ENCODE measurements at regions not wholly inside any gene's neighbourhood (a gene's known extent, or its start where the extent isn't known, plus 50 kb on each side); places are given as distances from the start of the nearest gene placed in this dataset.

DNA sequence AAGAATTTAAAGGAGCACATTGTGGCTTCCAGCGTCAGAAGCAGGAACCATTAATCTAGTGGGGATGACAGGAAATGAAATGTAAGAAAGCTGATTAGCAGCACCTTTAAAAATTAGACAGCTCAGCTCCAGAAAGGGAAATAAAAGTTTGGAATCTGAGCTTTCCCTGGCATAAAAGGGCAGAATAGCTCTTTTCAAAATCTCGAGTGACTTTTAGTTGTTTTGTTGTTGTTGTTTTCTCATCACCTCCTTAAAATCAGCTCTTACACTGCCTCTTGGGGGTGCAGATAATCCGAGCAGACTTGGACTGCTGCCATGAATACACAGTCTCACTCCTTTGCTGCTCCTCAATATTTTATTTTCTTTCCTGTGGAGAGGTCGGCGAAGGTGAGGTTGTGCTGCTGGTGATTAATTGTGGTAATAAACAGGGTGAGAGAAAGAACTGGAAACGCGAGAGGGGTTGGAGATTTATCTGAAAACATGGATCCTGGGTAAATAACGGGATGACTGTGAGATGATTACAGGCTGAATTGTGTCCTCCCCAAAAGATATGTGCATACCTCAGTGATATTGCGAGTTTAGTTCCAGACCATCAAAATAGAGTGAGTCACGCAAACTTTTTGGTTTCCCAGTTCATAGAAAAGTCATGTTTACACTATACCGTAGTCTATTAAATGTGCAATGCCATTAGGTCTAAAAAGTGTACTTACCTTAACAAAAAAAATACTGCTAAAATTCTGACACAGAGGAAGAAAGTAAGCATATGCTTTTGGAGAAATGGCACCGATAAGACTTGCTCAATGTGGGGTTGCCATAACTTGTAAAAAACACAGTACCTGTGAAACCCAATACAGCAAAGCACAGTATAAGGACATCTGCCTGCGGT is 787.7 kb downstream of the UQCRFS1 start:
- TF ChIP-seq, protein P1, sequence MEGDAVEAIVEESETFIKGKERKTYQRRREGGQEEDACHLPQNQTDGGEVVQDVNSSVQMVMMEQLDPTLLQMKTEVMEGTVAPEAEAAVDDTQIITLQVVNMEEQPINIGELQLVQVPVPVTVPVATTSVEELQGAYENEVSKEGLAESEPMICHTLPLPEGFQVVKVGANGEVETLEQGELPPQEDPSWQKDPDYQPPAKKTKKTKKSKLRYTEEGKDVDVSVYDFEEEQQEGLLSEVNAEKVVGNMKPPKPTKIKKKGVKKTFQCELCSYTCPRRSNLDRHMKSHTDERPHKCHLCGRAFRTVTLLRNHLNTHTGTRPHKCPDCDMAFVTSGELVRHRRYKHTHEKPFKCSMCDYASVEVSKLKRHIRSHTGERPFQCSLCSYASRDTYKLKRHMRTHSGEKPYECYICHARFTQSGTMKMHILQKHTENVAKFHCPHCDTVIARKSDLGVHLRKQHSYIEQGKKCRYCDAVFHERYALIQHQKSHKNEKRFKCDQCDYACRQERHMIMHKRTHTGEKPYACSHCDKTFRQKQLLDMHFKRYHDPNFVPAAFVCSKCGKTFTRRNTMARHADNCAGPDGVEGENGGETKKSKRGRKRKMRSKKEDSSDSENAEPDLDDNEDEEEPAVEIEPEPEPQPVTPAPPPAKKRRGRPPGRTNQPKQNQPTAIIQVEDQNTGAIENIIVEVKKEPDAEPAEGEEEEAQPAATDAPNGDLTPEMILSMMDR (IDR thresholded peaks at IDR 0.05; ENCODE audit: low read depth, low read length, missing control alignments) = no peak
- DNase-seq (ENCODE audit: extremely low read depth, low read depth) = no peak
- H3K4me3 ChIP-seq (replicated peaks; ENCODE audit: low read depth, low read length) = no peak overlapping the region

DNA sequence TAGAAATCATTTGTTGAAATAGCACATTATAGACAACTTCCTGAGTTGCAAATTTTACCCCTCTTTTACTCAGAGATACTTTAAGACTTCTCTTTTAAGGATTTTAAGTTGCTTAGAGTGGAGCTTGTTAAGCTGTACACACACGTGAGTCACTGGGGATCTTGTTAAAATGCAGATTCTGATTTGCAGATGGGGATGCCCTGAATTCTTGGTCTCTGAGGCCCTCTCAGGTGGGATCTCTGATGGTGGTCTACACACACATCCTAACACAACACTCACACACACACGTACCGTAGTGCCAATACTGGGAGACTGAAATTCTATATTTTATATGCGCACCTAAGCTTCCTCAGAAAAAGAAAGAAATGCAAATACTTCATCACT is 788.3 kb downstream of the UQCRFS1 start:
- no peak for DNase-seq (ENCODE audit: extremely low read depth, low read depth)
- TF ChIP-seq, protein P1 (IDR thresholded peaks at IDR 0.05; ENCODE audit: low read depth, low read length, missing control alignments) = no peak
- H3K4me3 ChIP-seq (replicated peaks; ENCODE audit: low read depth, low read length) = no peak overlapping the region

- no peak for DNase-seq (ENCODE audit: extremely low read depth, low read depth)
- TF ChIP-seq, protein P1 (IDR thresholded peaks at IDR 0.05; ENCODE audit: low read depth, low read length, missing control alignments) = no peak
- no peak overlapping the region for H3K4me3 ChIP-seq (replicated peaks; ENCODE audit: low read depth, low read length)
Measured at GRCh38 chr19:28424077-28424476, 788.9 kb downstream of the UQCRFS1 start.

DNA sequence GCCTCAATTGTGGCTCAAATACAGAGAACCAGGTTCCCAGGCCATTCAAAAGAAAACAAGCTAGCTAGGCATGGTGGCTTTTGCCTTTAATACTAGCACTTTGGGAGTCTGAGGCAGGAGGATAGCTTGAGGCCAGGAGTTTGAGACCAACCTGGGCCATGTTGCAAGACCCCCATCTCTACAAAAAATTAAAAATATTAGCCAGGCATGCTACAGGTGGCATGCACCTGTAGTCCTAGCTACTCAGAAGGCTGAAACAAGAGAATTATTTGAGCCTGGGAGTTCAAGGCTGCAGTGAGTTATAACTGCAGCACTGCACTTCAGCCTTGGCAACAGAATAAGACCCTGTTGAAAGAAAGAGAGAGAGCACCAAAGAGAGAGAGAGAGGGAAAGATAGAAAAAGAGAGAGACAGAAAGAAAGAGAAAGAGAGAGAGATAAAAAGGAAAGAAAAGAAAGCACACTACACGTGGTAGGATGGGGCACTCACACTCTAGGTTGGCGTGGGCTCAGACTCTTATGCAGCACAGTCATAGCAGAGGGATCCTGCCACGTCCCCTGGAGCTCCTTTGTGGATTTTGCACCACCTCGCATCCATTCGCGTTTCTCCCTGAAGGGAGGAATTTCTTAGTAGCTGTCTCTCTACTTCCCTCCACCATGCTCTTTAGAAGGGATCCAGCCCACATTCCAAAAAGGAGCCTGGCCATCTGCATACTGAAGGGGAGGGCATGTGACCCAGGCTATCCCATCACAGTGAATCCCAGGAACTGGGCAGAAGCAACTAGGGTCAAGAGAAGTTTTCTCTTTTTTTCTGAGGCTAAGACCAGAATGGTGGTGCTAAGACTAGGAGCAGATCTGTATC is 789.9 kb downstream of the UQCRFS1 start:
- DNase-seq (ENCODE audit: extremely low read depth, low read depth) = no peak
- no peak overlapping the region for H3K4me3 ChIP-seq (replicated peaks; ENCODE audit: low read depth, low read length)
- TF ChIP-seq, protein P1 (IDR thresholded peaks at IDR 0.05; ENCODE audit: low read depth, low read length, missing control alignments) = no peak

DNA sequence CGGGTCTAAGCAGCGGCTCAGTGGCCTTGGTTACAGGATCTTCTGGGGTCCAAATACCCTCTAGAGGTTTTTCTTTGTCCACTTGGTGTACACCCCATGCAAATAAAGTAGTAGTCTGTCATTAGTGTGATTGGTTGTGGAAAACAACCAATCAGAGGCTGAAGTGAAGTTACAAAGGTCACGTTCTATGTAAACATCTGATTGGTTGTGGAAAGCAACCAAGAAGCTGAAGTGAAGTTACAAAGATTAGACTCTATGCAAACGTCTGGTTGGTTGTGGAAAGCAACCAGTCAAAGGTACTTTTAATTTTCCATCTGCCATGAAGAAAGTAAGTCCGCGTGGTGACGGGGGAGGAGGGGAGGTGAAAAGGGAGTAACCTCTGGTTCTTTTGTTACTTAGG is 790.9 kb downstream of the UQCRFS1 start:
- TF ChIP-seq, protein P1 (IDR thresholded peaks at IDR 0.05; ENCODE audit: low read depth, low read length, missing control alignments) = no peak
- H3K4me3 ChIP-seq (replicated peaks; ENCODE audit: low read depth, low read length) = no peak overlapping the region

DNA sequence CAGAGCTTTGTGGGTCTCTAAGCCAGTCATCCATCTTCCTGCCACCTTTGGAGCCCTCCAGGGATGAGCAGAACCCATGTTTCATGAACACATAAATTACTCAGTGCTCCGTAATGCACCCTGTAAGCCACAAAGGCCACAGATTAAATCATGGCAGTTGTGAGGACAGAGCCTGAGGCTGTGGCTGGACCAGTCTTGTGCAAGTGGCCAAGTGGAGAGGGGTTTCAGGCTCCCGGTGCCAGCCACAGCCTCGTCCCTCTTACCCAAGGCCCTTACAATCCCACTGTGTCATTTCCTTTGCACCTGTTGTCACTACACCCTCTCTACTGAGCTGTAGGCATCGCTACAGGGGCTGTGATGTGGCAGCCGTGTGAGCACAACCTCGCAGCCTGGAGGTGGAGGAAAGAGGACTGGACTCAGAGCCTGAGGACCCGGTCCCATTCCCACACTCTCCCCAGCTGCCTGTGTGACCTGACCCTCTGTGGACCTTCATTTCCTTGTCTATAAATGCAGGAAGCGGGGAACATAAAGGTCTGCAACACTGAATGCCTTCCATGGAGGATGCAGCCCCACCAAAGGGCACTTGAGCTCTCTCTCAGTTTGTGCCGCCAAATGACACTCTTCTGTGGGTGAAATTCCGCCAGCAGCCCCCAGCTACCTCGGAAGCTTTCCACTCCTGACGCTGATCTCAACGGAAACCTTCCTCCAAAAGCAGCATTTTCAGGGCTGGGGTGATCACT is 792.0 kb downstream of the UQCRFS1 start:
- TF ChIP-seq, protein P1 (IDR thresholded peaks at IDR 0.05; ENCODE audit: low read depth, low read length, missing control alignments) = no peak
- DNase-seq (ENCODE audit: extremely low read depth, low read depth) = no peak
- no peak overlapping the region for H3K4me3 ChIP-seq (replicated peaks; ENCODE audit: low read depth, low read length)

More for the DNA sequence above, 790.9 kb downstream of the UQCRFS1 start:
- DNase-seq (ENCODE audit: extremely low read depth, low read depth) = no peak
